Naive thymus-derived CD8-positive, alpha-beta T cell (primary cell): ENCODE measurements at regions not wholly inside any gene's neighbourhood (a gene's known extent, or its start where the extent isn't known, plus 50 kb on each side); places are given as distances from the start of the nearest gene placed in this dataset.
"Not testable (repeated sequence)": the region's sequence is repeated elsewhere in the genome, so short reads cannot be mapped to it uniquely, and the experiment has no call there.

Source experiments
- ATAC-seq, 2 donors: fragments of 150-1000 bp; cut with Tn5 transposase in 1 of 2; sonication (Bioruptor Pico), chemical (Tn5 transposase) in 1 of 2; 1 replicate in 1 of 2; 2 replicates in 1 of 2; pipeline ENCODE4 v1.10.0; 2021; ENCODE audit warnings: mild to moderate bottlenecking in 2 of 2, moderate library complexity in 2 of 2
- POLR2A ChIA-PET: fragments of 350-600 bp; sonication (Branson Sonifier 250); formaldehyde crosslinking; loops from one replicate; lab custom pipeline; 2021; ENCODE audit warnings: antibody characterized with exemption; lab: Charles Lee
- DNase-seq, 10 donors: peaks; one replicate each; pipeline versions ENCODE4 v3.0.0 to v3.0.0-alpha.2; 2020 to 2022
- H3K27ac Mint-ChIP-seq, 10 donors: one replicate each; pipeline ENCODE4 v1.8.0; 2020 to 2022; ENCODE audit warnings: mild to moderate bottlenecking in 10 of 10, mixed read lengths in 10 of 10, moderate library complexity in 4 of 10, inconsistent platforms in 1 of 10
- H3K27me3 Mint-ChIP-seq, 5 donors: one replicate each; pipeline ENCODE4 v1.8.0; 2021 to 2022; ENCODE audit warnings: mixed read lengths in 5 of 5
- H3K36me3 Mint-ChIP-seq, 3 donors: one replicate each; pipeline ENCODE4 v1.8.0; 2020 to 2022; ENCODE audit warnings: mixed read lengths in 3 of 3, mild to moderate bottlenecking in 2 of 3, inconsistent platforms in 1 of 3
- H3K4me1 Mint-ChIP-seq, 4 donors: one replicate each; pipeline ENCODE4 v1.8.0; 2021 to 2022; ENCODE audit warnings: mixed read lengths in 4 of 4
- H3K4me3 Mint-ChIP-seq, 10 donors: one replicate each; pipeline ENCODE4 v1.8.0; 2020 to 2022; ENCODE audit warnings: mild to moderate bottlenecking in 10 of 10, mixed read lengths in 10 of 10, moderate library complexity in 6 of 10, inconsistent platforms in 1 of 10
- H3K9me3 Mint-ChIP-seq, 9 donors: one replicate each; pipeline ENCODE4 v1.8.0; 2020 to 2022; ENCODE audit warnings: mixed read lengths in 9 of 9, mild to moderate bottlenecking in 3 of 9, inconsistent platforms in 1 of 9, moderate library complexity in 1 of 9

GRCh38 chr12:94012071-94012470, 136.3 kb upstream of the PLXNC1 start:
- peaks cover 6 to 24% (median 16%) of the 10 kb centered on the region in 9 donors for H3K9me3 Mint-ChIP-seq
- H3K4me3 Mint-ChIP-seq: no peak overlapping the region
- POLR2A ChIA-PET: no interaction called here
- no peak for DNase-seq
- H3K27ac Mint-ChIP-seq: peak overlapping the region in 1 of 10 donors; percentile 3
- peaks cover 7 to 29% (median 19%) of the 10 kb centered on the region in 4 donors for H3K4me1 Mint-ChIP-seq
- ATAC-seq: no peak
- no peaks in the 10 kb centered on the region for H3K27me3 Mint-ChIP-seq
- peaks cover 0 to 20% (median 15%) of the 10 kb centered on the region in 3 donors for H3K36me3 Mint-ChIP-seq

GRCh38 chr12:94012590-94012989, 135.8 kb upstream of the PLXNC1 start:
- POLR2A ChIA-PET: no interaction called here
- no peak for ATAC-seq
- H3K9me3 Mint-ChIP-seq: peaks cover 6 to 29% (median 17%) of the 10 kb centered on the region in 9 donors
- DNase-seq: no peak
- H3K4me3 Mint-ChIP-seq: no peak overlapping the region
- H3K27ac Mint-ChIP-seq: peak overlapping the region in 1 of 10 donors; percentile 82
- H3K36me3 Mint-ChIP-seq: peaks cover 0 to 25% (median 19%) of the 10 kb centered on the region in 3 donors
- H3K4me1 Mint-ChIP-seq: peaks cover 7 to 24% (median 15%) of the 10 kb centered on the region in 4 donors
- H3K27me3 Mint-ChIP-seq: no peaks in the 10 kb centered on the region

- Mint-ChIP-seq H3K9me3 (peaks cover 8 to 51% (median 35%) of the 10 kb centered on the region in 9 donors), H3K4me1 (peaks cover 1 to 13% (median 6%) of the 10 kb centered on the region in 4 donors), H3K36me3 (peaks cover 0 to 45% (median 38%) of the 10 kb centered on the region in 3 donors)
- H3K27me3 Mint-ChIP-seq, DNase-seq, H3K27ac Mint-ChIP-seq, H3K4me3 Mint-ChIP-seq, POLR2A ChIA-PET, ATAC-seq: not testable (repeated sequence)
These were observed 131.1 kb upstream of the PLXNC1 start for GRCh38 chr12:94017247-94017646.

- POLR2A ChIA-PET: no interaction called here
These were observed 128.0 kb upstream of the PLXNC1 start for GRCh38 chr12:94020335-94020734.

GRCh38 chr12:94023879-94024278, 124.5 kb upstream of the PLXNC1 start:
- no peaks in the 10 kb centered on the region for H3K27me3 Mint-ChIP-seq
- peaks cover 4 to 30% (median 19%) of the 10 kb centered on the region in 9 donors for H3K9me3 Mint-ChIP-seq
- peaks cover 0 to 27% (median 11%) of the 10 kb centered on the region in 3 donors for H3K36me3 Mint-ChIP-seq
- no peak for ATAC-seq
- H3K4me3 Mint-ChIP-seq: no peak overlapping the region
- no peak overlapping the region for H3K27ac Mint-ChIP-seq
- H3K4me1 Mint-ChIP-seq: peaks cover 0 to 4% (median 0%) of the 10 kb centered on the region in 4 donors
- POLR2A ChIA-PET: no interaction called here
- no peak for DNase-seq

More at GRCh38 chr12:94020335-94020734, 128.0 kb upstream of the PLXNC1 start:
- ATAC-seq: no peak
- H3K27me3 Mint-ChIP-seq: no peaks in the 10 kb centered on the region
- no peaks in the 10 kb centered on the region for H3K4me1 Mint-ChIP-seq
- peaks cover 7 to 58% (median 46%) of the 10 kb centered on the region in 9 donors for H3K9me3 Mint-ChIP-seq
- DNase-seq: no peak
- peaks cover 0 to 56% (median 40%) of the 10 kb centered on the region in 3 donors for H3K36me3 Mint-ChIP-seq
- no peak overlapping the region for H3K27ac Mint-ChIP-seq
- H3K4me3 Mint-ChIP-seq: no peak overlapping the region

- peaks cover 0 to 21% (median 4%) of the 10 kb centered on the region in 3 donors for H3K36me3 Mint-ChIP-seq
- DNase-seq (no peak), ATAC-seq (no peak)
- no peak overlapping the region for H3K4me3 Mint-ChIP-seq
- no peaks in the 10 kb centered on the region for H3K27me3 Mint-ChIP-seq
- H3K4me1 Mint-ChIP-seq: peaks cover 0 to 6% (median 6%) of the 10 kb centered on the region in 4 donors
- POLR2A ChIA-PET: no interaction called here
- H3K9me3 Mint-ChIP-seq: peaks cover 1 to 29% (median 14%) of the 10 kb centered on the region in 9 donors
- no peak overlapping the region for H3K27ac Mint-ChIP-seq
These were observed 123.3 kb upstream of the PLXNC1 start for GRCh38 chr12:94025068-94025467.

GRCh38 chr12:94025756-94026155, 122.6 kb upstream of the PLXNC1 start:
- Mint-ChIP-seq H3K27me3 (no peaks in the 10 kb centered on the region), H3K9me3 (peaks cover 1 to 29% (median 14%) of the 10 kb centered on the region in 9 donors), H3K36me3 (peaks cover 0 to 21% (median 4%) of the 10 kb centered on the region in 3 donors), H3K4me3 (no peak overlapping the region), H3K4me1 (peaks cover 7 to 13% (median 12%) of the 10 kb centered on the region in 4 donors), H3K27ac (no peak overlapping the region)
- ATAC-seq (no peak), DNase-seq (no peak)
- POLR2A ChIA-PET: no interaction called here

- Mint-ChIP-seq H3K36me3 (peaks cover 0 to 21% (median 4%) of the 10 kb centered on the region in 3 donors), H3K9me3 (peaks cover 1 to 29% (median 13%) of the 10 kb centered on the region in 9 donors), H3K27ac (no peak overlapping the region), H3K4me3 (no peak overlapping the region), H3K4me1 (peaks cover 15 to 22% (median 20%) of the 10 kb centered on the region in 4 donors), H3K27me3 (no peaks in the 10 kb centered on the region)
- DNase-seq (no peak), ATAC-seq (no peak)
- POLR2A ChIA-PET: no interaction called here
These were observed 121.8 kb upstream of the PLXNC1 start for GRCh38 chr12:94026596-94026995.

- POLR2A ChIA-PET: interaction anchor here (0.6 kb wide), 1 partner anchor 567 kb away, joined by 5 read pairs; no protein-coding TSS in a partner anchor
These were observed 120.8 kb upstream of the PLXNC1 start for GRCh38 chr12:94027561-94027960.

GRCh38 chr12:94031763-94032162, 116.6 kb upstream of the PLXNC1 start:
- Mint-ChIP-seq H3K9me3 (peaks cover 0 to 17% (median 9%) of the 10 kb centered on the region in 9 donors), H3K27ac (peak overlapping the region in 9 of 10 donors; percentile 1 to 93 (median 70)), H3K27me3 (no peaks in the 10 kb centered on the region), H3K4me3 (peak overlapping the region in 7 of 10 donors; percentile 4 to 75 (median 56)), H3K36me3 (peaks cover 0 to 15% (median 9%) of the 10 kb centered on the region in 3 donors), H3K4me1 (peaks cover 37 to 49% (median 43%) of the 10 kb centered on the region in 4 donors)
- no peak for ATAC-seq
- POLR2A ChIA-PET: interaction anchor here (1.0 kb wide), 1 partner anchor 30 kb away, joined by 3 read pairs; no protein-coding TSS in a partner anchor
- no peak for DNase-seq

More at GRCh38 chr12:94027561-94027960, 120.8 kb upstream of the PLXNC1 start:
- H3K27ac Mint-ChIP-seq: no peak overlapping the region
- no peaks in the 10 kb centered on the region for H3K27me3 Mint-ChIP-seq
- no peak for DNase-seq
- H3K9me3 Mint-ChIP-seq: peaks cover 1 to 29% (median 9%) of the 10 kb centered on the region in 9 donors
- H3K4me3 Mint-ChIP-seq: no peak overlapping the region
- H3K4me1 Mint-ChIP-seq: peaks cover 23 to 31% (median 27%) of the 10 kb centered on the region in 4 donors
- no peak for ATAC-seq
- H3K36me3 Mint-ChIP-seq: peaks cover 0 to 17% (median 4%) of the 10 kb centered on the region in 3 donors

GRCh38 chr12:94032368-94032767, 116.0 kb upstream of the PLXNC1 start:
- Mint-ChIP-seq H3K4me3 (peak overlapping the region in 6 of 10 donors; percentile 53 to 82 (median 72)), H3K4me1 (peaks cover 37 to 49% (median 43%) of the 10 kb centered on the region in 4 donors), H3K9me3 (peaks cover 0 to 17% (median 9%) of the 10 kb centered on the region in 9 donors), H3K27me3 (no peaks in the 10 kb centered on the region), H3K27ac (peak overlapping the region; percentile 6 to 92 (median 84)), H3K36me3 (peaks cover 0 to 15% (median 9%) of the 10 kb centered on the region in 3 donors)
- DNase-seq (no peak), ATAC-seq (no peak)
- POLR2A ChIA-PET: interaction anchor here (1.0 to 1.6 kb wide), 2 partner anchors 10 to 30 kb away, joined by 3 read pairs; no protein-coding TSS in a partner anchor

GRCh38 chr12:94033101-94033500, 115.3 kb upstream of the PLXNC1 start:
- H3K27me3 Mint-ChIP-seq: no peaks in the 10 kb centered on the region
- peak overlapping the region; percentile 31 to 82 (median 72) for H3K4me3 Mint-ChIP-seq
- peak overlapping the region; percentile 43 to 92 (median 84) for H3K27ac Mint-ChIP-seq
- peaks cover 0 to 14% (median 9%) of the 10 kb centered on the region in 3 donors for H3K36me3 Mint-ChIP-seq
- ATAC-seq: peak; percentile 99
- peaks cover 0 to 17% (median 6%) of the 10 kb centered on the region in 9 donors for H3K9me3 Mint-ChIP-seq
- peaks cover 37 to 49% (median 43%) of the 10 kb centered on the region in 4 donors for H3K4me1 Mint-ChIP-seq
- peak in 5 of 10 donors; percentile 13 to 59 (median 35) for DNase-seq
- POLR2A ChIA-PET: interaction anchor here (0.7 to 1.6 kb wide), 3 partner anchors 9 to 25 kb away, joined by 3 read pairs; no protein-coding TSS in a partner anchor

GRCh38 chr12:94033784-94034183, 114.6 kb upstream of the PLXNC1 start:
- Mint-ChIP-seq H3K27me3 (no peaks in the 10 kb centered on the region), H3K4me1 (peaks cover 33 to 49% (median 43%) of the 10 kb centered on the region in 4 donors)

More at GRCh38 chr12:94033784-94034183, 114.6 kb upstream of the PLXNC1 start:
- peaks cover 0 to 17% (median 13%) of the 10 kb centered on the region in 3 donors for H3K36me3 Mint-ChIP-seq
- POLR2A ChIA-PET: interaction anchor here (0.7 to 1.6 kb wide), 2 partner anchors 9 to 26 kb away, joined by 3 read pairs; no protein-coding TSS in a partner anchor
- peaks cover 0 to 21% (median 8%) of the 10 kb centered on the region in 9 donors for H3K9me3 Mint-ChIP-seq
- peak overlapping the region in 2 of 10 donors; percentile 71 to 82 for H3K4me3 Mint-ChIP-seq
- DNase-seq: no peak
- H3K27ac Mint-ChIP-seq: peak overlapping the region in 9 of 10 donors; percentile 43 to 91 (median 84)
- no peak for ATAC-seq
